ENCODE measurements at regions not wholly inside any gene's neighbourhood (a gene's known extent, or its start where the extent isn't known, plus 50 kb on each side); places are given as distances from the start of the nearest gene placed in this dataset.

- TF ChIP-seq, protein P1, sequence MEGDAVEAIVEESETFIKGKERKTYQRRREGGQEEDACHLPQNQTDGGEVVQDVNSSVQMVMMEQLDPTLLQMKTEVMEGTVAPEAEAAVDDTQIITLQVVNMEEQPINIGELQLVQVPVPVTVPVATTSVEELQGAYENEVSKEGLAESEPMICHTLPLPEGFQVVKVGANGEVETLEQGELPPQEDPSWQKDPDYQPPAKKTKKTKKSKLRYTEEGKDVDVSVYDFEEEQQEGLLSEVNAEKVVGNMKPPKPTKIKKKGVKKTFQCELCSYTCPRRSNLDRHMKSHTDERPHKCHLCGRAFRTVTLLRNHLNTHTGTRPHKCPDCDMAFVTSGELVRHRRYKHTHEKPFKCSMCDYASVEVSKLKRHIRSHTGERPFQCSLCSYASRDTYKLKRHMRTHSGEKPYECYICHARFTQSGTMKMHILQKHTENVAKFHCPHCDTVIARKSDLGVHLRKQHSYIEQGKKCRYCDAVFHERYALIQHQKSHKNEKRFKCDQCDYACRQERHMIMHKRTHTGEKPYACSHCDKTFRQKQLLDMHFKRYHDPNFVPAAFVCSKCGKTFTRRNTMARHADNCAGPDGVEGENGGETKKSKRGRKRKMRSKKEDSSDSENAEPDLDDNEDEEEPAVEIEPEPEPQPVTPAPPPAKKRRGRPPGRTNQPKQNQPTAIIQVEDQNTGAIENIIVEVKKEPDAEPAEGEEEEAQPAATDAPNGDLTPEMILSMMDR (IDR thresholded peaks at IDR 0.05; ENCODE audit: poor library complexity, severe bottlenecking) = no peak
- TF ChIP-seq RAD21 (conservative IDR thresholded peaks at IDR 0.05) (no peak), POLR2AphosphoS5 (IDR thresholded peaks at IDR 0.05) (no peak), EP300 (conservative IDR thresholded peaks at IDR 0.05; ENCODE audit: poor library complexity, severe bottlenecking) (no peak), EZH2 (IDR thresholded peaks at IDR 0.05; ENCODE audit: borderline replicate concordance, insufficient read depth, low read length, poor library complexity, severe bottlenecking) (no peak), TAF1 (IDR thresholded peaks at IDR 0.05; ENCODE audit: low read depth) (no peak), SMC3 (conservative IDR thresholded peaks at IDR 0.05; ENCODE audit: poor library complexity) (no peak)
These were observed 70.5 kb upstream of the SPRY4 start for GRCh38 chr5:142395334-142395733.

All from neural cell (in vitro differentiated cells).